ENCODE measurements at regions not wholly inside any gene's neighbourhood (a gene's known extent, or its start where the extent isn't known, plus 50 kb on each side); places are given as distances from the start of the nearest gene placed in this dataset.

GRCh38 chr2:136168720-136169119 is 50.8 kb upstream of the CXCR4 start:
- no peak for DNase-seq

GRCh38 chr2:136167721-136168475 is 49.9 kb upstream of the CXCR4 start:
- no peak for DNase-seq
